ENCODE measurements at regions not wholly inside any gene's neighbourhood (a gene's known extent, or its start where the extent isn't known, plus 50 kb on each side); places are given as distances from the start of the nearest gene placed in this dataset.

DNA sequence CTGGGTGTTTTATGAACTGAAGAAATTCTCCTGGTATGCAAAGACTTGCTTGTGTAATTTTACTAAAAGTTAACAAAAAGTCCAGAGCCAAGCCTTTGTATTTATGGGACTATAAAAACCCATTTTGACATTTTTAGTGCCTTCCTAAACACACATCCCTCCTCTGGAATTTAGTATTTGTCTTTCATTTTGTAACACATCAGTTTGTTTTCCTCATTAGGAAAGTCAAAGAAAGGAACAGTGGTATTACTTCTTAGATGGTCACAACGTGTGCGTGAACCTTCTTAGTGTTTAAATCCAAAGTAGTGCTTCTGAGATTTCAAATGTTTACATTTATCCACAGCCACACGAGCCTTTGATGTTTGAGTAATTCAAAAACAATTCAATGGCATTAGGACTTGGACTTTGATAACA lies 103.2 kb upstream of the TMEM106B start:
- no peak for DNase-seq
- Histone ChIP-seq H2BK15ac (ENCODE audit: low read depth, low read length) (no peak overlapping the region), H4K20me1 (ENCODE audit: control insufficient read depth, insufficient read depth, insufficient read length) (no peaks in the 10 kb centered on the region), H2AK5ac (ENCODE audit: insufficient read length, low read length) (no peak overlapping the region), H3K27ac (ENCODE audit: insufficient read length, low read depth, low read length) (no peak overlapping the region), H4K5ac (ENCODE audit: insufficient read length, low read depth, low read length) (no peak overlapping the region), H2BK20ac (ENCODE audit: low read depth, low read length, poor library complexity, severe bottlenecking) (no peak overlapping the region), H3K23ac (ENCODE audit: insufficient read length, low read depth, low read length) (no peak overlapping the region), H3K4me1 (ENCODE audit: insufficient read depth, low read length) (no peaks in the 10 kb centered on the region), H2BK120ac (ENCODE audit: low read depth, low read length, poor library complexity, severe bottlenecking) (no peak overlapping the region), H3K14ac (ENCODE audit: insufficient read depth, low read length) (no peak overlapping the region), H2BK12ac (ENCODE audit: insufficient read length, low read depth, low read length) (no peak overlapping the region), H3K9me3 (ENCODE audit: control insufficient read depth, low read depth, low read length) (no peaks in the 10 kb centered on the region), H2BK5ac (ENCODE audit: insufficient read length, low read length) (no peak overlapping the region), H3K4me2 (ENCODE audit: insufficient read depth, insufficient read length, low read length) (no peak overlapping the region), H4K8ac (replicated peaks; ENCODE audit: insufficient read length, low read depth, low read length) (no peak overlapping the region), H3K18ac (ENCODE audit: insufficient read length, low read depth, low read length) (no peak overlapping the region), H3T11ph (ENCODE audit: low read length) (no peak overlapping the region), H3K56ac (ENCODE audit: insufficient read length, low read depth, low read length) (no peak overlapping the region), H3K9ac (ENCODE audit: extremely low read depth, insufficient read length, low read length) (no peak overlapping the region), H3K23me2 (ENCODE audit: insufficient read length, low read depth, low read length, poor library complexity, severe bottlenecking) (no peaks in the 10 kb centered on the region), H3K27me3 (ENCODE audit: insufficient read depth, low read length) (no peaks in the 10 kb centered on the region), H3K79me1 (ENCODE audit: insufficient read depth, low read depth, low read length, poor library complexity, severe bottlenecking) (no peaks in the 10 kb centered on the region), H2AFZ (ENCODE audit: low read length) (no peak overlapping the region), H3K79me2 (ENCODE audit: insufficient read depth, low read length) (no peaks in the 10 kb centered on the region), H4K91ac (ENCODE audit: insufficient read length, low read depth, low read length) (no peak overlapping the region), H3K4ac (ENCODE audit: low read depth, low read length) (no peak overlapping the region)
- TF ChIP-seq, protein P1, sequence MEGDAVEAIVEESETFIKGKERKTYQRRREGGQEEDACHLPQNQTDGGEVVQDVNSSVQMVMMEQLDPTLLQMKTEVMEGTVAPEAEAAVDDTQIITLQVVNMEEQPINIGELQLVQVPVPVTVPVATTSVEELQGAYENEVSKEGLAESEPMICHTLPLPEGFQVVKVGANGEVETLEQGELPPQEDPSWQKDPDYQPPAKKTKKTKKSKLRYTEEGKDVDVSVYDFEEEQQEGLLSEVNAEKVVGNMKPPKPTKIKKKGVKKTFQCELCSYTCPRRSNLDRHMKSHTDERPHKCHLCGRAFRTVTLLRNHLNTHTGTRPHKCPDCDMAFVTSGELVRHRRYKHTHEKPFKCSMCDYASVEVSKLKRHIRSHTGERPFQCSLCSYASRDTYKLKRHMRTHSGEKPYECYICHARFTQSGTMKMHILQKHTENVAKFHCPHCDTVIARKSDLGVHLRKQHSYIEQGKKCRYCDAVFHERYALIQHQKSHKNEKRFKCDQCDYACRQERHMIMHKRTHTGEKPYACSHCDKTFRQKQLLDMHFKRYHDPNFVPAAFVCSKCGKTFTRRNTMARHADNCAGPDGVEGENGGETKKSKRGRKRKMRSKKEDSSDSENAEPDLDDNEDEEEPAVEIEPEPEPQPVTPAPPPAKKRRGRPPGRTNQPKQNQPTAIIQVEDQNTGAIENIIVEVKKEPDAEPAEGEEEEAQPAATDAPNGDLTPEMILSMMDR (conservative IDR thresholded peaks at IDR 0.05): no peak
- no peak overlapping the region for H3K27ac Mint-ChIP-seq
- no peak overlapping the region for H3K4me3 Mint-ChIP-seq
- H3K36me3 Mint-ChIP-seq (ENCODE audit: insufficient read depth in 1 of 3, low read depth in 3 of 3): no peaks in the 10 kb centered on the region; a peak in 1 of 7 replicates
- H3K4me1 Mint-ChIP-seq: no peaks in the 10 kb centered on the region
- no CpG with 5 or more reads among the region's 3 CpGs for WGBS (ENCODE audit: extremely low coverage, insufficient read length, low lambda C conversion rate)
- H3K9me3 Mint-ChIP-seq: no peaks in the 10 kb centered on the region
- H3K27me3 Mint-ChIP-seq (ENCODE audit: low read depth): no peaks in the 10 kb centered on the region

All from H9 (cell line).